Suprapubic skin (tissue), 4 donors: ENCODE measurements at regions not wholly inside any gene's neighbourhood (a gene's known extent, or its start where the extent isn't known, plus 50 kb on each side); places are given as distances from the start of the nearest gene placed in this dataset.

Experiments
- DNase-seq, 2 donors: peaks; one replicate each; pipeline ENCODE4 v3.0.0-alpha.2; 2019; ENCODE audit warnings: low spot score in 2 of 2
- H3K27ac ChIP-seq: fragments of 200-600 bp; sonication (generic); one replicate; pipeline ENCODE4 v1.5.1; 2019
- H3K27me3 ChIP-seq: fragments of 200-600 bp; sonication (generic); one replicate; pipeline ENCODE4 v1.5.1; 2019
- H3K36me3 ChIP-seq: fragments of 200-600 bp; sonication (generic); one replicate; pipeline ENCODE4 v1.5.1; 2019
- H3K4me1 ChIP-seq: fragments of 200-600 bp; sonication (generic); one replicate; pipeline ENCODE4 v1.5.1; 2019
- H3K4me3 ChIP-seq: fragments of 200-600 bp; sonication (generic); one replicate; pipeline ENCODE4 v1.5.1; 2019; ENCODE audit warnings: mild to moderate bottlenecking
- H3K9me3 ChIP-seq: fragments of 200-600 bp; sonication (generic); one replicate; pipeline ENCODE4 v1.5.1; 2019
- EP300 ChIP-seq: sonication (generic); formaldehyde crosslinking; IDR thresholded peaks from one replicate; pipeline ENCODE4 v1.6.1; 2017; ENCODE audit warnings: antibody characterized with exemption
- POLR2A ChIP-seq, 2 donors: fragments of 450-650 bp; IDR thresholded peaks; one replicate each; pipeline ENCODE4 v1.6.1; 2017; ENCODE audit warnings: antibody characterized with exemption in 2 of 2, mild to moderate bottlenecking in 2 of 2, moderate library complexity in 2 of 2
- POLR2AphosphoS5 ChIP-seq, 3 donors: sonication (generic); formaldehyde crosslinking; IDR thresholded peaks; one replicate each; pipeline ENCODE4 v1.6.1; 2017; ENCODE audit warnings: antibody characterized with exemption in 3 of 3
- WGBS: methylation state at CpG from one replicate; pipeline ENCODE4 v1.1.5; 2018; 5-methylcytosine and 5-hydroxymethylcytosine counted together
- TF ChIP-seq, protein P1 (sequence below), 2 donors: fragments of 200-600 bp in 1 of 2; fragments of 450-650 bp in 1 of 2; sonication (generic) in 1 of 2; IDR thresholded peaks; one replicate each; pipeline ENCODE4 v1.5.1; 2016 to 2019; ENCODE audit warnings: antibody characterized with exemption in 2 of 2, mild to moderate bottlenecking in 1 of 2, moderate library complexity in 1 of 2

- Histone ChIP-seq H3K4me1 (no peaks in the 10 kb centered on the region), H3K27ac (no peak overlapping the region), H3K4me3 (no peak overlapping the region), H3K27me3 (no peaks in the 10 kb centered on the region), H3K9me3 (no peaks in the 10 kb centered on the region), H3K36me3 (no peaks in the 10 kb centered on the region)
- 94% methylated on average over 3 of the region's 3 CpGs for WGBS
- DNase-seq, result peak in 1 of 2 donors; percentile 18
- TF ChIP-seq EP300 (no peak), POLR2AphosphoS5 (IDR thresholded peaks at IDR 0.05) (no peak), POLR2A (IDR thresholded peaks at IDR 0.05) (no peak)
- TF ChIP-seq, protein P1, sequence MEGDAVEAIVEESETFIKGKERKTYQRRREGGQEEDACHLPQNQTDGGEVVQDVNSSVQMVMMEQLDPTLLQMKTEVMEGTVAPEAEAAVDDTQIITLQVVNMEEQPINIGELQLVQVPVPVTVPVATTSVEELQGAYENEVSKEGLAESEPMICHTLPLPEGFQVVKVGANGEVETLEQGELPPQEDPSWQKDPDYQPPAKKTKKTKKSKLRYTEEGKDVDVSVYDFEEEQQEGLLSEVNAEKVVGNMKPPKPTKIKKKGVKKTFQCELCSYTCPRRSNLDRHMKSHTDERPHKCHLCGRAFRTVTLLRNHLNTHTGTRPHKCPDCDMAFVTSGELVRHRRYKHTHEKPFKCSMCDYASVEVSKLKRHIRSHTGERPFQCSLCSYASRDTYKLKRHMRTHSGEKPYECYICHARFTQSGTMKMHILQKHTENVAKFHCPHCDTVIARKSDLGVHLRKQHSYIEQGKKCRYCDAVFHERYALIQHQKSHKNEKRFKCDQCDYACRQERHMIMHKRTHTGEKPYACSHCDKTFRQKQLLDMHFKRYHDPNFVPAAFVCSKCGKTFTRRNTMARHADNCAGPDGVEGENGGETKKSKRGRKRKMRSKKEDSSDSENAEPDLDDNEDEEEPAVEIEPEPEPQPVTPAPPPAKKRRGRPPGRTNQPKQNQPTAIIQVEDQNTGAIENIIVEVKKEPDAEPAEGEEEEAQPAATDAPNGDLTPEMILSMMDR (IDR thresholded peaks at IDR 0.05), result no peak
These were observed 52.1 kb upstream of the ANO1 start for GRCh38 chr11:70026012-70026411.

- DNase-seq, result peak in 1 of 2 donors; percentile 26
- Histone ChIP-seq H3K27me3 (no peaks in the 10 kb centered on the region), H3K4me1 (no peaks in the 10 kb centered on the region), H3K27ac (no peak overlapping the region), H3K4me3 (no peak overlapping the region), H3K9me3 (no peaks in the 10 kb centered on the region), H3K36me3 (no peaks in the 10 kb centered on the region)
- TF ChIP-seq POLR2AphosphoS5 (IDR thresholded peaks at IDR 0.05) (no peak), POLR2A (IDR thresholded peaks at IDR 0.05) (no peak), EP300 (no peak)
- TF ChIP-seq, protein P1 (IDR thresholded peaks at IDR 0.05), result no peak
- WGBS, result 84% methylated on average over 5 of the region's 5 CpGs
These were observed 51.4 kb upstream of the ANO1 start for GRCh38 chr11:70026726-70027125.

DNA sequence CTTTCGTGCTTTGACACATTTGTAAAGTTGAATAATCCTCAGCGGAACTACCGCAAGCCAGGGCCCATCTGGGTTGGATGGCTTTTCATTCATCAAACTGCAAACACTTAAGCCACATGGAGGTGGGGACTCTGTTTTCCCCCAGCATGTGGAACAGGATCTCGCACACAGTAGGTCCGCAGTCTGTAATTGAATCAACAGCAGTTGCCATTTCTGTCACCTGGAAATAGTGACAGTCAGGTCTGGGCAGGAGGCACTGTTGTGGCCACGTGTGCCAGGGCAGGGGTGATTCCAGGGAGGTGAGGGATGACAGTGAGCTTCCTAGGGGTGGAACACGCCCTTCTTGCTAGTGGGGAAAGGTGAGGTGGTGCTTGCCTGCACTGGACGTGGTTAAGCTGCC lies 50.7 kb upstream of the ANO1 start:
- peak in 1 of 2 donors; percentile 35 for DNase-seq
- no peaks in the 10 kb centered on the region for H3K27me3 ChIP-seq

DNA sequence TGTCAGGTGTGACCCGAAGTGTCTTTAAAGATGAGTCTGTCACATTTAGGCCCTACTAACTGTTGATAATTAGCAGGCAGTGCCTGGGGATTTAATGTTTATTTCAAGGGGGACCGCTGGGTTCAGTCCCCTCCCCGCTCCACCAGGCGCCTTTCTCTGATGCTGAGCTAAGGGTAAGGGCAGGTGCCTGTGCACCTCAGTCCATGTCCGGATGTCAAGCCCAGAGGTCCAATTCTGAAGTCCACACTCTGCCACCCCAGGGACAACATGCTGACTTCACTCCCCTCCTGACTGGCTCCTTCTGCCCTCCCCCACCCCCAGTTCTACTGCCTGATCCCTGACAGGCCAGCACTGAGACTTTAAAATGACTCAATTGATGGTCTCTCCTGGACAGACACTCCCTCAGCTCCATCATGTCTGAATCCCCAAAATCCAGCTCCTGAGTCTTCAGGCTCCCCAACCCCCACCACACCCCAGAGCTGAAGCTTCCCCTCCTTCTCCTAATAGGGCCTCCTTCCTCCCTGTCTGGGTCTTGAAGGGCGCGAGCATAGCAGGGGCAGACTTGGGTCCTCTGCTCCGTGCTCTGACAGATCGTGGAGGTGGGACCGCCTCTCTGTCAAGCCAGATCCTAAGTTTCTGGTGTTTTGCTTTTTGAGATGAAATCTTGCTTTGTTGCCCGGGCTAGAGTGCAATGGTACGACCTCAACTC lies 49.8 kb upstream of the ANO1 start:
- H3K4me3 ChIP-seq, result no peak overlapping the region
- no peaks in the 10 kb centered on the region for H3K27me3 ChIP-seq
- no peaks in the 10 kb centered on the region for H3K36me3 ChIP-seq
- peak in 1 of 2 donors; percentile 49 for DNase-seq
- no peak overlapping the region for H3K27ac ChIP-seq
- no peak for TF ChIP-seq EP300
- no peak for TF ChIP-seq POLR2A (IDR thresholded peaks at IDR 0.05)
- TF ChIP-seq, protein P1 (IDR thresholded peaks at IDR 0.05), result no peak
- no peak for TF ChIP-seq POLR2AphosphoS5 (IDR thresholded peaks at IDR 0.05)
- WGBS, result 79% methylated on average over 11 of the region's 12 CpGs
- H3K9me3 ChIP-seq, result no peaks in the 10 kb centered on the region
- no peaks in the 10 kb centered on the region for H3K4me1 ChIP-seq

More for the DNA sequence above, 50.7 kb upstream of the ANO1 start:
- Histone ChIP-seq H3K36me3 (no peaks in the 10 kb centered on the region), H3K9me3 (no peaks in the 10 kb centered on the region), H3K4me3 (no peak overlapping the region), H3K27ac (no peak overlapping the region), H3K4me1 (no peaks in the 10 kb centered on the region)
- WGBS, result 75% methylated on average over 8 of the region's 8 CpGs
- TF ChIP-seq POLR2A (IDR thresholded peaks at IDR 0.05) (no peak), EP300 (no peak), POLR2AphosphoS5 (IDR thresholded peaks at IDR 0.05) (no peak)
